ENCODE measurements at regions not wholly inside any gene's neighbourhood (a gene's known extent, or its start where the extent isn't known, plus 50 kb on each side); places are given as distances from the start of the nearest gene placed in this dataset.

DNA sequence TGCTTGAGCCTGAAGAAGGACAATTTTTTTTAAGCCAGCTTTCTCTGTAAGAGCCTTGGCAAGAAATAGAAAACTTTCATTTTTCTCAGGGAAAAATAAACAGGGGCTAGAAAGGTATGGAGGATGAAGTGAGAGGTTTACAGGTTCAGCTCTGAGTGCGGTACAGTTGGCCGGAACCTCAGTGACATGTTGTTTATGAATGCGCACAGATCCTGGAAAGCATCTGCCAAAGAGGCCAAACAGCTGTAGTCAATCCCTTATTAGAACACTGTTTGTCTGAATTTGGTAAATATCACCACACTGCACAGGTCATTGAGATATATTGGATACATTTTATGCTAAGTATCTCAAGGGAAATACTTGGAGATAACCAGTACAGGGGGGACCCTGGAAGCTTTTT, 561.8 kb upstream of the MDFIC2 start:
- TF ChIP-seq, protein P1, sequence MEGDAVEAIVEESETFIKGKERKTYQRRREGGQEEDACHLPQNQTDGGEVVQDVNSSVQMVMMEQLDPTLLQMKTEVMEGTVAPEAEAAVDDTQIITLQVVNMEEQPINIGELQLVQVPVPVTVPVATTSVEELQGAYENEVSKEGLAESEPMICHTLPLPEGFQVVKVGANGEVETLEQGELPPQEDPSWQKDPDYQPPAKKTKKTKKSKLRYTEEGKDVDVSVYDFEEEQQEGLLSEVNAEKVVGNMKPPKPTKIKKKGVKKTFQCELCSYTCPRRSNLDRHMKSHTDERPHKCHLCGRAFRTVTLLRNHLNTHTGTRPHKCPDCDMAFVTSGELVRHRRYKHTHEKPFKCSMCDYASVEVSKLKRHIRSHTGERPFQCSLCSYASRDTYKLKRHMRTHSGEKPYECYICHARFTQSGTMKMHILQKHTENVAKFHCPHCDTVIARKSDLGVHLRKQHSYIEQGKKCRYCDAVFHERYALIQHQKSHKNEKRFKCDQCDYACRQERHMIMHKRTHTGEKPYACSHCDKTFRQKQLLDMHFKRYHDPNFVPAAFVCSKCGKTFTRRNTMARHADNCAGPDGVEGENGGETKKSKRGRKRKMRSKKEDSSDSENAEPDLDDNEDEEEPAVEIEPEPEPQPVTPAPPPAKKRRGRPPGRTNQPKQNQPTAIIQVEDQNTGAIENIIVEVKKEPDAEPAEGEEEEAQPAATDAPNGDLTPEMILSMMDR (IDR thresholded peaks at IDR 0.05; ENCODE audit: borderline replicate concordance, extremely low read depth, low read length, poor library complexity, severe bottlenecking), result no peak
- no peak for TF ChIP-seq EZH2 (IDR thresholded peaks at IDR 0.05; ENCODE audit: borderline replicate concordance, low read depth, low read length, severe bottlenecking)
